SK-N-SH treated with all-trans-retinoic acid at 6 μM for 48 hours (cell line): ENCODE measurements at regions not wholly inside any gene's neighbourhood (a gene's known extent, or its start where the extent isn't known, plus 50 kb on each side); places are given as distances from the start of the nearest gene placed in this dataset.

Experiments
- ATAC-seq: fragments of 200-7000 bp; cut with Tn5 transposase; 3 replicates; pipeline ENCODE4 v1.9.1; 2020; ENCODE audit warnings: mild to moderate bottlenecking, moderate library complexity
- ARNTL ChIP-seq: fragments of 450-650 bp; formaldehyde crosslinking; IDR thresholded peaks from 2 replicates; pipeline ENCODE4 v1.5.0; 2020; ENCODE audit warnings: low read depth, mild to moderate bottlenecking, moderate library complexity, borderline replicate concordance
- CSDC2 ChIP-seq: fragments of 250-450 bp; sonication (Bioruptor Pico); IDR thresholded peaks from 2 replicates; pipeline ENCODE4 v1.5.0; 2020; ENCODE audit warnings: mild to moderate bottlenecking, moderate library complexity
- ESRRG ChIP-seq: fragments of 250-450 bp; sonication (Bioruptor Pico); IDR thresholded peaks from 2 replicates; pipeline ENCODE4 v1.6.1; 2021; ENCODE audit warnings: mild to moderate bottlenecking
- GLIS3 ChIP-seq: fragments of 250-450 bp; sonication (Bioruptor Pico); IDR thresholded peaks from 2 replicates; pipeline ENCODE4 v1.5.0; 2020; ENCODE audit warnings: mild to moderate bottlenecking, moderate library complexity
- OSR1 ChIP-seq: fragments of 250-450 bp; sonication (Bioruptor Pico); IDR thresholded peaks from 2 replicates; pipeline ENCODE4 v1.8.0; 2022; ENCODE audit warnings: moderate library complexity, mild to moderate bottlenecking, inconsistent platforms
- PPARA ChIP-seq: fragments of 250-450 bp; sonication (Bioruptor Pico); IDR thresholded peaks from 2 replicates; pipeline ENCODE4 v1.5.0; 2020; ENCODE audit warnings: mild to moderate bottlenecking, borderline replicate concordance
- SNAI2 ChIP-seq: fragments of 250-450 bp; sonication (Bioruptor Pico); IDR thresholded peaks from 2 replicates; pipeline ENCODE4 v1.5.0; 2020; ENCODE audit warnings: mild to moderate bottlenecking, moderate library complexity
- TCF4 ChIP-seq: fragments of 250-450 bp; sonication (Bioruptor Pico); IDR thresholded peaks from 2 replicates; pipeline ENCODE4 v1.8.0; 2021; ENCODE audit warnings: mild to moderate bottlenecking, moderate library complexity, borderline replicate concordance
- TOX ChIP-seq: fragments of 250-450 bp; sonication (Bioruptor Pico); IDR thresholded peaks from 2 replicates; pipeline ENCODE4 v1.8.0; 2021; ENCODE audit warnings: mild to moderate bottlenecking, moderate library complexity, borderline replicate concordance
- ZC3H10 ChIP-seq: fragments of 250-450 bp; sonication (Bioruptor Pico); IDR thresholded peaks from 2 replicates; pipeline ENCODE4 v1.5.1; 2021; ENCODE audit warnings: mild to moderate bottlenecking, moderate library complexity
- ZFP3 ChIP-seq: fragments of 250-450 bp; sonication (Bioruptor Pico); IDR thresholded peaks from 2 replicates; pipeline ENCODE4 v1.5.0; 2020; ENCODE audit warnings: mild to moderate bottlenecking, moderate library complexity
- ZFP30 ChIP-seq: fragments of 450-650 bp; formaldehyde crosslinking; IDR thresholded peaks from 2 replicates; pipeline ENCODE4 v1.5.0; 2022; ENCODE audit warnings: mild to moderate bottlenecking, moderate library complexity
- ZNF70 ChIP-seq: fragments of 450-650 bp; formaldehyde crosslinking; IDR thresholded peaks from 2 replicates; pipeline ENCODE4 v1.5.0; 2020; ENCODE audit warnings: mild to moderate bottlenecking, moderate library complexity
- TF ChIP-seq, protein P1 (sequence below): fragments of 250-450 bp; sonication (Bioruptor Pico); IDR thresholded peaks from 2 replicates; pipeline ENCODE4 v1.8.0; 2021; ENCODE audit warnings: low read depth, mild to moderate bottlenecking, moderate library complexity, borderline replicate concordance
- TF ChIP-seq, protein P2 (sequence below): fragments of 250-450 bp; sonication (Bioruptor Pico); IDR thresholded peaks from 2 replicates; pipeline ENCODE4 v1.8.0; 2020; ENCODE audit warnings: mild to moderate bottlenecking, moderate library complexity, borderline replicate concordance
- TF ChIP-seq, protein P3 (sequence below): fragments of 250-450 bp; sonication (Bioruptor Pico); IDR thresholded peaks from 2 replicates; pipeline ENCODE4 v1.5.1; 2021; ENCODE audit warnings: mild to moderate bottlenecking, moderate library complexity
- TF ChIP-seq, protein P4 (sequence below): fragments of 250-450 bp; sonication (Bioruptor Pico); IDR thresholded peaks from 2 replicates; pipeline ENCODE4 v1.5.1; 2020; ENCODE audit warnings: low read depth, mild to moderate bottlenecking, moderate library complexity
- TF ChIP-seq, protein P5 (sequence below): fragments of 250-450 bp; sonication (Bioruptor Pico); IDR thresholded peaks from 2 replicates; pipeline ENCODE4 v1.5.0; 2020; ENCODE audit warnings: mild to moderate bottlenecking, moderate library complexity

DNA sequence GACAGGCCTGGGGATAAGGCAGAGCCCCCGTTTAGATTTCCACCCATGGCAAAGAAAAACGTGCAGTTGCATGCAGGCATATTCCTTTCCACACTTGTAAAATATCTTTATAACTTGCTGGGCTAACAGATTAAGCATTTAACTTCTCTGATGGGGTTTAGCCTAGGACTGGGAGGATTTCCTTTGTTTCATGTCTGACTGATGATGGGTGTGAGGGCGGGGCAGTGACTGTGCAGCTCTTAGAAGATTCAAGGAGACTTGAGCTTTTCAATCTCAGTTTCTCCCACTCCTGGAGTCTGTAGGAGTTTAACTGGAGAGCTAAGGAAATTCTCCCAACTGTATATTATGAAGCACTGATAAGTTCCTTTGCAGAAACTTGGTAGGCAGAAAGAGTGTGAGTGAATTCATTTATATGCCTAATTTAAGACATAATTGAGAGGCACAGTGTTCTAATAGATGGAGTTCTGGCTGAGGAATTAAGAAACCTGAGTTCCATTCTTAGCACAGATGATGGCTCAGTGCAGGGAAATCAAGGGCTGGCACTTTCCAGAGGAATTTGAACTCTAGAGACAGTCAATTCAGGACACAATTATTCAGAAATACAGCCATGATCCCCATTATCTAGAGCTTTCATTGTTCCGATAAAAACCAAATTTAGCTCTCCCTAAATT is 214.6 kb upstream of the CNR1 start:
- no peak for TF ChIP-seq GLIS3 (CRISPR knock-in tag)
- TF ChIP-seq ZC3H10, result no peak
- TF ChIP-seq TOX, result no peak
- TF ChIP-seq ESRRG (CRISPR knock-in tag), result no peak
- TF ChIP-seq, protein P1, sequence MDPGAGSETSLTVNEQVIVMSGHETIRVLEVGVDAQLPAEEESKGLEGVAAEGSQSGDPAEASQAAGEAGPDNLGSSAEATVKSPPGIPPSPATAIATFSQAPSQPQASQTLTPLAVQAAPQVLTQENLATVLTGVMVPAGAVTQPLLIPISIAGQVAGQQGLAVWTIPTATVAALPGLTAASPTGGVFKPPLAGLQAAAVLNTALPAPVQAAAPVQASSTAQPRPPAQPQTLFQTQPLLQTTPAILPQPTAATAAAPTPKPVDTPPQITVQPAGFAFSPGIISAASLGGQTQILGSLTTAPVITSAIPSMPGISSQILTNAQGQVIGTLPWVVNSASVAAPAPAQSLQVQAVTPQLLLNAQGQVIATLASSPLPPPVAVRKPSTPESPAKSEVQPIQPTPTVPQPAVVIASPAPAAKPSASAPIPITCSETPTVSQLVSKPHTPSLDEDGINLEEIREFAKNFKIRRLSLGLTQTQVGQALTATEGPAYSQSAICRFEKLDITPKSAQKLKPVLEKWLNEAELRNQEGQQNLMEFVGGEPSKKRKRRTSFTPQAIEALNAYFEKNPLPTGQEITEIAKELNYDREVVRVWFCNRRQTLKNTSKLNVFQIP, result no peak
- no peak for TF ChIP-seq PPARA (CRISPR knock-in tag)
- TF ChIP-seq ZFP30 (CRISPR knock-in tag), result no peak
- TF ChIP-seq SNAI2 (CRISPR knock-in tag), result no peak
- TF ChIP-seq ZFP3 (CRISPR knock-in tag), result no peak
- no peak for TF ChIP-seq ZNF70
- TF ChIP-seq OSR1, result no peak
- TF ChIP-seq, protein P2, sequence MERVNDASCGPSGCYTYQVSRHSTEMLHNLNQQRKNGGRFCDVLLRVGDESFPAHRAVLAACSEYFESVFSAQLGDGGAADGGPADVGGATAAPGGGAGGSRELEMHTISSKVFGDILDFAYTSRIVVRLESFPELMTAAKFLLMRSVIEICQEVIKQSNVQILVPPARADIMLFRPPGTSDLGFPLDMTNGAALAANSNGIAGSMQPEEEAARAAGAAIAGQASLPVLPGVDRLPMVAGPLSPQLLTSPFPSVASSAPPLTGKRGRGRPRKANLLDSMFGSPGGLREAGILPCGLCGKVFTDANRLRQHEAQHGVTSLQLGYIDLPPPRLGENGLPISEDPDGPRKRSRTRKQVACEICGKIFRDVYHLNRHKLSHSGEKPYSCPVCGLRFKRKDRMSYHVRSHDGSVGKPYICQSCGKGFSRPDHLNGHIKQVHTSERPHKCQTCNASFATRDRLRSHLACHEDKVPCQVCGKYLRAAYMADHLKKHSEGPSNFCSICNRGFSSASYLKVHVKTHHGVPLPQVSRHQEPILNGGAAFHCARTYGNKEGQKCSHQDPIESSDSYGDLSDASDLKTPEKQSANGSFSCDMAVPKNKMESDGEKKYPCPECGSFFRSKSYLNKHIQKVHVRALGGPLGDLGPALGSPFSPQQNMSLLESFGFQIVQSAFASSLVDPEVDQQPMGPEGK (CRISPR knock-in tag), result no peak
- no peak for TF ChIP-seq ARNTL (CRISPR knock-in tag)
- TF ChIP-seq, protein P3, sequence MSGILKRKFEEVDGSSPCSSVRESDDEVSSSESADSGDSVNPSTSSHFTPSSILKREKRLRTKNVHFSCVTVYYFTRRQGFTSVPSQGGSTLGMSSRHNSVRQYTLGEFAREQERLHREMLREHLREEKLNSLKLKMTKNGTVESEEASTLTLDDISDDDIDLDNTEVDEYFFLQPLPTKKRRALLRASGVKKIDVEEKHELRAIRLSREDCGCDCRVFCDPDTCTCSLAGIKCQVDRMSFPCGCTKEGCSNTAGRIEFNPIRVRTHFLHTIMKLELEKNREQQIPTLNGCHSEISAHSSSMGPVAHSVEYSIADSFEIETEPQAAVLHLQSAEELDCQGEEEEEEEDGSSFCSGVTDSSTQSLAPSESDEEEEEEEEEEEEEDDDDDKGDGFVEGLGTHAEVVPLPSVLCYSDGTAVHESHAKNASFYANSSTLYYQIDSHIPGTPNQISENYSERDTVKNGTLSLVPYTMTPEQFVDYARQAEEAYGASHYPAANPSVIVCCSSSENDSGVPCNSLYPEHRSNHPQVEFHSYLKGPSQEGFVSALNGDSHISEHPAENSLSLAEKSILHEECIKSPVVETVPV (CRISPR knock-in tag), result no peak
- TF ChIP-seq, protein P4, sequence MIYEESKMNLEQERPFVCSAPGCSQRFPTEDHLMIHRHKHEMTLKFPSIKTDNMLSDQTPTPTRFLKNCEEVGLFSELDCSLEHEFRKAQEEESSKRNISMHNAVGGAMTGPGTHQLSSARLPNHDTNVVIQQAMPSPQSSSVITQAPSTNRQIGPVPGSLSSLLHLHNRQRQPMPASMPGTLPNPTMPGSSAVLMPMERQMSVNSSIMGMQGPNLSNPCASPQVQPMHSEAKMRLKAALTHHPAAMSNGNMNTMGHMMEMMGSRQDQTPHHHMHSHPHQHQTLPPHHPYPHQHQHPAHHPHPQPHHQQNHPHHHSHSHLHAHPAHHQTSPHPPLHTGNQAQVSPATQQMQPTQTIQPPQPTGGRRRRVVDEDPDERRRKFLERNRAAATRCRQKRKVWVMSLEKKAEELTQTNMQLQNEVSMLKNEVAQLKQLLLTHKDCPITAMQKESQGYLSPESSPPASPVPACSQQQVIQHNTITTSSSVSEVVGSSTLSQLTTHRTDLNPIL (CRISPR knock-in tag), result no peak
- TF ChIP-seq TCF4 (CRISPR knock-in tag), result no peak
- peak; percentile 28 for ATAC-seq

DNA sequence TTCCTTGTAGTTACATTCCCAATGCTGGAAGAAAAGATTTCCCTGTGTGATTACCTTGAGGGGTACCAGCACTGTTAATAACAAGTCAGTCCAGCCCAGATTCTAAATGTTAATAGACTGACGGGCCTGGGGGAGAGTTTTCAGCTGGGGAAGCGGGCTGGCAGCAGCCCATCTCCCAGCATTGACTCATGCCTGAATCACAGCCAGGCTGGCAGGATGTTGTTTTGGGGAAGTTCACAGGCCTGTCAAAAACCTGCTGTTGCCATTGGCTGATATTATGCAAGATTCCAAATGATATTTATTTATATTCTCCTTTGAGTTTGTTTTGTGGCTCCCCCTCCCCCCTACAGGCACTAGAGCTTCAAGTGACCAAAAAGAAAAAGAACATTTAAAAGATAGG is 213.9 kb upstream of the CNR1 start:
- no peak for TF ChIP-seq ZNF70
- TF ChIP-seq, protein P2 (CRISPR knock-in tag), result peak; percentile 99
- peak; percentile 73 for ATAC-seq

DNA sequence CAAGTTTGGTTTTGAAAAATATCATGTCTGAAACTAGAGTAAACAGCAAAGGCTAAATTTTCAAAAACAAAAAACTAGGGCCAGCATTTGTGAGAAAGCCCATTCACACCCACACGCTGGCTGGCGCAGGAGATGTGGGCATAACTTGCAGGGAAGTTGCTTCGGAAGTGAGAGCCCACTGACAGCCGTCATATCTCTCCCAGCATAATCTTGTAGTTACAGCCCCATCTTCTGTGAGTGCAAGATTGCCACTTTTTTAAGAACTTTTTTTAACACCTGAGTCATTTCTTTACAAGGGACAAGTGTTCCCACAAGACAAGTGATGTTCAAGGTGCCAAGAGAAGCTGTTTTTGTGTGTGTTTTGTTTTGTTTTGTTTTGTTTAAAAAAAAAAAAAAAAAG is 212.5 kb upstream of the CNR1 start:
- TF ChIP-seq GLIS3 (CRISPR knock-in tag), result no peak
- no peak for TF ChIP-seq ZC3H10
- TF ChIP-seq, protein P1, result no peak
- no peak for TF ChIP-seq CSDC2 (CRISPR knock-in tag)
- TF ChIP-seq, all 23 proteins: peak for 0
- ATAC-seq, result no peak

DNA sequence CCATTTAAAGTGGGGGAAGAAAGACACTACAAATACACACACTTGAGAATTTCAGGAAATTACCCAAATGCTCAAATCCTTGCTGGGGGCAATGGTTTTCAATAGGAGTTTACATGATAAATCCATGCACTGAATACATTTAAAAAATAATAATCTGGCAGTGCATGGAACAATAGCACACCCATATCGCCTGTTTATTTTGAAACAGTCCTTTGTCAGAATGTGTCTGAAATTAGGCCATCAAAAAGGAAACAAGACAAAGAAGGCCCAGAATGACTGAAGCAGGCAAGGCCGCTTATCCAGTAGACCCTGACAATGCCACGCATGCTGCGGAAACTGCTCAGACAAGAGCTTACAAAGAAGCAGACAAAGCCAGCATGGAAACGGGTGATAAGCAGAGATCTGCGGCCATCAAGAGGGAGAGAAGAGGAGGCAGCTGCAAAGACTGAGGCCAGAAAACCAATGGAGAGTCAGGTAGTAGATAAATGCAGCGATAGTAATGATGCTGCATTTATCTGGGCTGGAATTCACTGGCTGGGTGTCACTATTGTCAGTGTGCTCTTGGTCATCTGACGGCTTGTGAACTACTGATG is 211.9 kb upstream of the CNR1 start:
- ATAC-seq, result no peak
- TF ChIP-seq TOX (no peak), GLIS3 (CRISPR knock-in tag) (no peak), CSDC2 (CRISPR knock-in tag) (no peak), PPARA (CRISPR knock-in tag) (no peak), ZNF70 (no peak)
- TF ChIP-seq, protein P5, sequence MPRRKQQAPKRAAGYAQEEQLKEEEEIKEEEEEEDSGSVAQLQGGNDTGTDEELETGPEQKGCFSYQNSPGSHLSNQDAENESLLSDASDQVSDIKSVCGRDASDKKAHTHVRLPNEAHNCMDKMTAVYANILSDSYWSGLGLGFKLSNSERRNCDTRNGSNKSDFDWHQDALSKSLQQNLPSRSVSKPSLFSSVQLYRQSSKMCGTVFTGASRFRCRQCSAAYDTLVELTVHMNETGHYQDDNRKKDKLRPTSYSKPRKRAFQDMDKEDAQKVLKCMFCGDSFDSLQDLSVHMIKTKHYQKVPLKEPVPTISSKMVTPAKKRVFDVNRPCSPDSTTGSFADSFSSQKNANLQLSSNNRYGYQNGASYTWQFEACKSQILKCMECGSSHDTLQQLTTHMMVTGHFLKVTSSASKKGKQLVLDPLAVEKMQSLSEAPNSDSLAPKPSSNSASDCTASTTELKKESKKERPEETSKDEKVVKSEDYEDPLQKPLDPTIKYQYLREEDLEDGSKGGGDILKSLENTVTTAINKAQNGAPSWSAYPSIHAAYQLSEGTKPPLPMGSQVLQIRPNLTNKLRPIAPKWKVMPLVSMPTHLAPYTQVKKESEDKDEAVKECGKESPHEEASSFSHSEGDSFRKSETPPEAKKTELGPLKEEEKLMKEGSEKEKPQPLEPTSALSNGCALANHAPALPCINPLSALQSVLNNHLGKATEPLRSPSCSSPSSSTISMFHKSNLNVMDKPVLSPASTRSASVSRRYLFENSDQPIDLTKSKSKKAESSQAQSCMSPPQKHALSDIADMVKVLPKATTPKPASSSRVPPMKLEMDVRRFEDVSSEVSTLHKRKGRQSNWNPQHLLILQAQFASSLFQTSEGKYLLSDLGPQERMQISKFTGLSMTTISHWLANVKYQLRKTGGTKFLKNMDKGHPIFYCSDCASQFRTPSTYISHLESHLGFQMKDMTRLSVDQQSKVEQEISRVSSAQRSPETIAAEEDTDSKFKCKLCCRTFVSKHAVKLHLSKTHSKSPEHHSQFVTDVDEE (CRISPR knock-in tag), result no peak
- TF ChIP-seq, protein P4 (CRISPR knock-in tag), result no peak
- TF ChIP-seq, protein P1, result no peak
